ENCODE measurements at regions not wholly inside any gene's neighbourhood (a gene's known extent, or its start where the extent isn't known, plus 50 kb on each side); places are given as distances from the start of the nearest gene placed in this dataset.

DNA sequence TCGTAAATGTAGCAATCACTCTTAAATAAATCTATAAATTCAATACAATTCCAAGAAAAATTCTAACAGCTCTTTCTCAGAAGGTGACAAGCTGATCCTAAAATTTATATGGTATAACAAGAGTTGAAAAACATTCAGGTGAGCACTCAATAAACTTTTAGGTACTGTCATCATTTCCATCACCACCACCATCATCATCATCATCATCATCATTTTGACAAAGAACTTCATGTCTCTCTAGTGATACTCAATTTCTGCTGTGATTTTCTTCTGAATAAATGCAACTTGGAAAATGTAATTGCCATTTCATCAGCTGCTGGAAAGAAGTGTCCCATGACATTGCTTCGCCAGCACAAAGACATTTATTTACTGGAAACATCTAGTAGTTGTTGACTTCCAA, 222.9 kb upstream of the IRX5 start:
- TF ChIP-seq CTCF (conservative IDR thresholded peaks at IDR 0.05 in 1 of 2, IDR thresholded peaks at IDR 0.05 in 1 of 2; ENCODE audit: extremely low read depth in 1 of 2, insufficient read depth in 1 of 2, low read depth in 1 of 2, low read length in 2 of 2): no peak
- no peak for TF ChIP-seq EZH2 (IDR thresholded peaks at IDR 0.05; ENCODE audit: borderline replicate concordance, low read length)
